SK-N-SH (cell line): ENCODE measurements at regions not wholly inside any gene's neighbourhood (a gene's known extent, or its start where the extent isn't known, plus 50 kb on each side); places are given as distances from the start of the nearest gene placed in this dataset.

Experiments
- CTCF ChIP-seq: fragments of 200-600 bp; sonication (generic); IDR thresholded peaks from 2 replicates; pipeline ENCODE4 v1.6.1; 2017; ENCODE audit warnings: antibody characterized with exemption, mild to moderate bottlenecking, moderate library complexity
- EZH2phosphoT487 ChIP-seq: fragments of 200-600 bp; sonication (generic); IDR thresholded peaks from 2 replicates; pipeline ENCODE4 v1.6.1; 2017; ENCODE audit warnings: low read depth, mixed run types, mild to moderate bottlenecking, antibody characterized with exemption, moderate library complexity, borderline replicate concordance
- FOSL2 ChIP-seq: IDR thresholded peaks from 2 replicates; pipeline ENCODE4 v1.4.0; 2012; ENCODE audit warnings: low read depth, mild to moderate bottlenecking, moderate library complexity, borderline replicate concordance
- FOXM1 ChIP-seq: IDR thresholded peaks from 2 replicates; pipeline ENCODE4 v1.4.0; 2012; ENCODE audit warnings: low read depth, mild to moderate bottlenecking
- GATA2 ChIP-seq: sonication (generic); formaldehyde crosslinking; IDR thresholded peaks from 2 replicates; pipeline ENCODE4 v1.5.0; 2020; ENCODE audit warnings: mild to moderate bottlenecking, missing genetic modification reagents
- POLR2AphosphoS5 ChIP-seq: IDR thresholded peaks from 2 replicates; pipeline ENCODE4 v1.6.1; 2012; ENCODE audit warnings: low read depth, low read length
- RAD21 ChIP-seq: IDR thresholded peaks from 2 replicates; pipeline ENCODE4 v1.6.1; 2012; ENCODE audit warnings: mild to moderate bottlenecking, low read length
- RXRA ChIP-seq: IDR thresholded peaks from 2 replicates; pipeline ENCODE4 v1.4.0; 2012; ENCODE audit warnings: low read depth, mild to moderate bottlenecking, borderline replicate concordance
- TAF1 ChIP-seq: IDR thresholded peaks from 2 replicates; pipeline ENCODE4 v1.6.1; 2012; ENCODE audit warnings: low read depth, mild to moderate bottlenecking, low read length, moderate library complexity, borderline replicate concordance
- TEAD4 ChIP-seq: IDR thresholded peaks from 2 replicates; pipeline ENCODE4 v1.4.0; 2012; ENCODE audit warnings: mild to moderate bottlenecking, borderline replicate concordance; ENCODE audit not compliant: insufficient read depth
- YY1 ChIP-seq: IDR thresholded peaks from 2 replicates; pipeline ENCODE4 v1.4.0; 2012; ENCODE audit warnings: low read depth, mild to moderate bottlenecking
- TF ChIP-seq, protein P1 (sequence below): IDR thresholded peaks from 2 replicates; pipeline ENCODE4 v1.4.0; 2012; ENCODE audit warnings: low read depth
- TF ChIP-seq, protein P2 (sequence below): IDR thresholded peaks from 2 replicates; pipeline ENCODE4 v1.4.0; 2012; ENCODE audit warnings: low read depth, borderline replicate concordance

GRCh38 chr2:241950413-241951315, 81.1 kb downstream of the RTP5 start:
- TF ChIP-seq CTCF (peak; percentile 86), POLR2AphosphoS5 (no peak), EZH2phosphoT487 (no peak), YY1 (no peak), FOSL2 (no peak), GATA2 (CRISPR knock-in tag) (no peak), RXRA (no peak), FOXM1 (no peak), TAF1 (no peak), RAD21 (peak; percentile 90), TEAD4 (no peak)
- TF ChIP-seq, protein P1, sequence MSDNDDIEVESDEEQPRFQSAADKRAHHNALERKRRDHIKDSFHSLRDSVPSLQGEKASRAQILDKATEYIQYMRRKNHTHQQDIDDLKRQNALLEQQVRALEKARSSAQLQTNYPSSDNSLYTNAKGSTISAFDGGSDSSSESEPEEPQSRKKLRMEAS, result no peak
- TF ChIP-seq, protein P2, sequence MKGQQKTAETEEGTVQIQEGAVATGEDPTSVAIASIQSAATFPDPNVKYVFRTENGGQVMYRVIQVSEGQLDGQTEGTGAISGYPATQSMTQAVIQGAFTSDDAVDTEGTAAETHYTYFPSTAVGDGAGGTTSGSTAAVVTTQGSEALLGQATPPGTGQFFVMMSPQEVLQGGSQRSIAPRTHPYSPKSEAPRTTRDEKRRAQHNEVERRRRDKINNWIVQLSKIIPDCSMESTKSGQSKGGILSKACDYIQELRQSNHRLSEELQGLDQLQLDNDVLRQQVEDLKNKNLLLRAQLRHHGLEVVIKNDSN, result no peak
